ELF-1 (cell line): ENCODE measurements at regions not wholly inside any gene's neighbourhood (a gene's known extent, or its start where the extent isn't known, plus 50 kb on each side); places are given as distances from the start of the nearest gene placed in this dataset.
A peak's percentile ranks its signal among the peaks of the same experiment; 100 is the strongest.

Source experiments
- DNase-seq: peaks from one replicate; pipeline ENCODE4 v3.0.0-alpha.2; 2016; ENCODE audit warnings: low read depth, low spot score

- DNase-seq: no peak
Measured at GRCh38 chr11:115017529-115017928, 339.2 kb downstream of the NXPE2 start.

GRCh38 chr11:115030166-115030565, 351.8 kb downstream of the NXPE2 start:
- no peak for DNase-seq

GRCh38 chr11:115036406-115037180, 358.3 kb downstream of the NXPE2 start:
- no peak for DNase-seq

GRCh38 chr11:115042002-115042401, 363.7 kb downstream of the NXPE2 start:
- no peak for DNase-seq

- no peak for DNase-seq
Measured at GRCh38 chr11:115047631-115048030, 369.3 kb downstream of the NXPE2 start.

GRCh38 chr11:115049796-115050195, 371.5 kb downstream of the NXPE2 start:
- no peak for DNase-seq

- no peak for DNase-seq
Measured at GRCh38 chr11:115050756-115051155, 372.4 kb downstream of the NXPE2 start.

- no peak for DNase-seq
Measured at GRCh38 chr11:115051938-115052590, 373.7 kb downstream of the NXPE2 start.

GRCh38 chr11:115052601-115053000, 374.3 kb downstream of the NXPE2 start:
- DNase-seq: no peak

- peak; percentile 48 for DNase-seq
Measured at GRCh38 chr11:115054570-115055538, 376.5 kb downstream of the NXPE2 start.

GRCh38 chr11:115056514-115056913, 378.2 kb downstream of the NXPE2 start:
- DNase-seq: no peak

- peak; percentile 27 for DNase-seq
Measured at GRCh38 chr11:115060840-115061239, 382.5 kb downstream of the NXPE2 start.

GRCh38 chr11:115065314-115065713, 387.0 kb downstream of the NXPE2 start:
- no peak for DNase-seq

- DNase-seq: no peak
Measured at GRCh38 chr11:115065830-115066664, 387.7 kb downstream of the NXPE2 start.

- DNase-seq: peak; percentile 21
Measured at GRCh38 chr11:115067471-115067870, 389.1 kb downstream of the NXPE2 start.

GRCh38 chr11:115067900-115068530, 389.7 kb downstream of the NXPE2 start:
- no peak for DNase-seq

GRCh38 chr11:115069599-115069998, 391.3 kb downstream of the NXPE2 start:
- no peak for DNase-seq

GRCh38 chr11:115075356-115075755, 397.0 kb downstream of the NXPE2 start:
- DNase-seq: no peak

- DNase-seq: no peak
Measured at GRCh38 chr11:115077740-115078139, 399.4 kb downstream of the NXPE2 start.
